ENCODE measurements at regions not wholly inside any gene's neighbourhood (a gene's known extent, or its start where the extent isn't known, plus 50 kb on each side); places are given as distances from the start of the nearest gene placed in this dataset.
"Not testable (repeated sequence)": the region's sequence is repeated elsewhere in the genome, so short reads cannot be mapped to it uniquely, and the experiment has no call there.

DNA sequence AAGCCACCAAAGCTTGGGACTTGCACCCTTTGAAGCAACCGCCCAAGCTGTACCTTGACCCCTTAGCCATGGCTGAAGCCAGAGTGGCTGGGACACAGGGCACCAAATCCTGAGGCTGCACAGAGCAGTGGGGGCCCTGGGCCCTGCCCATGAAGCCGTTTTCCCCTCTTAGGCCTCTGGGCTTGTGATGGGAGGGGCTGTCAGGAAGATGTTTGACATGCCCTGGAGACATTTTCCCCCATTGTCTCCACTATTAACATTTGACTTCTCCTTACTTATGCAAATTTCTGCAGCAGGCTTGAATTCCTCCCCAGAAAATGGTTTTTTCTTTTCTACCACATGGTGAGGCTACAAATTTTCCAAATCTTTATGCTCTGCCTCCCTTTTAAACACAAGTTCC is 522.2 kb downstream of the EDEM1 start:
- no peak for DNase-seq

DNA sequence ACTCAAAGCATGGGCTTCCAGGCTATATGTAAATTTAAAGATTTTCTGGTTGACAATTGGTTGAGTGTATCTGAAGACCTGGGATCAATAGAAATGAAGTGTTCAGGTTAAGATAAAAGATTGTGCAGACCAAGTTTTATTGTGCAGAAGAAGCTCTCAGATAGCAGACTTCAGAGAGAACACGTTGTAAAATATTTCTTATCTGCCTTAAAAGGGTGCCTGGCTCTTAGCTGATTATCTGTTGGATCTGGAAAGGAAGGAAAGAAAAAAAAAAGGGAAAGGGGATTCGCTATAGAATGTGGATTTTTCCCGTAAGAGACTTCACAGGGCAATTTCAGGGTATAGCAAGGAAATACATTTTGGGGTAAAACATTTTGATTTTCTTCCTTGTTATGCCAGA is 523.2 kb downstream of the EDEM1 start:
- DNase-seq = no peak

DNA sequence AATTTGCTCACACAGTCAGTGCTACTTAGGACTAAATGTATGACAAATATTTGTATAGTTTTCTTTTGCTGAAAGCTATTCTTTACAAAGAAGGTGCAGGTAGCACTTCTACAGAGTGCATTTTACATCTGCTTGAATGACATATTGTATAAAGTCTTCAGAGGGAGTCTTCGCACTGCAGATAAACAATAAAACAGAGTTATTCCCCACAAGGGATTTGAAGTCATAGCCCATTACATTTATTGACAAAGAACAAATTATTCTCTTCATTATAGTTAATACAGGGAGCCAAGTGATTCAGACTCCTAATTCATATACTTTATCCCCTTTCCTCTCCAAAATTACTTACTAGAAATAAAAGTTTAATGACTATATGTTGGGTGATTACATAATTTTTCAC is 529.7 kb downstream of the EDEM1 start:
- no peak for DNase-seq

DNA sequence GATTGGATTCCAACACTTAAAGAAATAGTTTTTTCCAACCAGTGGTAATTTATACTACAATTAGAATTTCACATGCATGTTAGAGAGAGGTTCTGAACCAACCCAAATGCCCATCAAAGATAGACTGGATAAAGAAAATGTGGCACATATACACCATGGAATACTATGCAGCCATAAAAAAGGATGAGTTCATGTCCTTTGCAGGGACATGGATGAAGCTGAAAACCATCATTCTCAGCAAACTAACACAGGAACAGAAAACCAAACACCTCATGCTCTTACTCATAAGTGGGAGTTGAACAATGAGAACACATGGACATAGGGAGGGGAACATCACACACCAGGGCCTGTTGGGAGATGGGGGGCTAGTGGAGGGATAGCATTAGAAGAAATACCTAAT is 532.2 kb downstream of the EDEM1 start:
- DNase-seq = not testable (repeated sequence)

DNA sequence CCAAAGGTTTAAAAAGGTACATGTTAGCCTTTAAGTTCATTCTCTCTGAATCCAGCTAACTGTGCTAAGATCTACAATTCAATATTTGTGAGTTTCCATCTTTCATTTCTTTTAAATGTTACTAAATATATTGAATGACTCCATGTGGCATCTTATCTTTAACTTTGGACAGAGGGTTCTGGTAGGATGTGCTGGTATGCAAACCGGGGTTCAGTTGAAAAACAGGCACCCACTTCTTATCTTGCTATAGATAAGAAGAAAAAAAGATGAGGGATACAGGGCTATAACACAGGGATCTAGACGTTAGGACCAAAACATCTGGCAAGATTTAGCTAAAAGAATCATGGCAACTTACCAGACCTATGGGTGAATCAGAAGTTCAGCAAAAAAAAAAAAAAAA is 538.3 kb downstream of the EDEM1 start:
- DNase-seq = no peak

DNA sequence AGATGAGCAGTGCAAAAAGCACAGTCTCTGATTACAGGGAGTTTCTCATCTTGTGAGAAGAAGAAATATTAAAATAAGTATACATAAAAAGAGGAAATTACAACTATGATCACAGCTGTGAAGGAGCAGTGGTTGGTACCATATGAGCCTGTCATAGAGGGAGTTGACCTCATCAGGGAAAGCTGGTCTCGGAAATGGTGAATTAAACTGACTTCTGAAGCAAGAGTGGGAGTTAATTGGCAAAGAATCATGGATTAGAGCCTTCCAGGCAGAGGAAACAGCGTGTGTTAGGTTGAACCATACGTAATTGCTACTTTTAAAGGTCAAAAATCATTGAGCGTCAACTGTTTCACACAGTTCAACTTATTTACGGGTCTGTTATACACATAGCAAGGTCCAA is 539.1 kb downstream of the EDEM1 start:
- DNase-seq = no peak

DNA sequence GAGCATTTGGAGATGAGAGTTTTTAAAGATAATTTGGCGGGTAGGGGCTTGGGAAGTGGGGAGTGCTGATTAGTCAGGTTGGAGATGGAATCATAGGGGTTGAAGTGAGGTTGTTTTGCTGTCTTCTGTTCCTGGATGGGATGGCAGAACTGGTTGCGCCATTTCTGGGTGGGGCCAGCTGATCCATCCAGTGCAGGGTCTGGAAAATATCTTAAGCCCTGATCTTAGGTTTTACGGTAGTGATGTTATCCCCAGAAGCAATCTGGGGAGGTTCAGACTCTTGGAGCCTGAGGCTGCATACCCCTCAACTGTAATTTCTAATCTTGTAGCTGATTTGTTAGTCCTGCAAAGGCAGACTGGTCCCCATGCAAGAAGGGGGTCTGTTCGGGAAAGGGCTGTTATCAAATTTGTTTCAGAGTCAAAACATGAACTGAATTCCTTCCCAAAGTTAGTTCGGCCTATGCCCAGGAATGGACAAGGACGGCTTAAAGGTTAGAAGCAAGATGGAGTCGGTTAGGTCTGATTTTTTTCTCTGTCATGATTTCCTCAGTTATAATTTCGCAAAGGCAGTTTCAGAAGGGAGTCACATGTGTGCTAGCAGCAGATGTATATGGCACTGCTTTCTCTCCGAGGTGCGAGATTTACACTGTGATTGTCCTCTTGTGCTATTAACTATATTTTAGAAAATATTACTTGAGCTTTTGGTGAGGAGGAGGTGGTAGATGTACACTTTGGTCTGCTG is 540.4 kb downstream of the EDEM1 start:
- DNase-seq = no peak

DNA sequence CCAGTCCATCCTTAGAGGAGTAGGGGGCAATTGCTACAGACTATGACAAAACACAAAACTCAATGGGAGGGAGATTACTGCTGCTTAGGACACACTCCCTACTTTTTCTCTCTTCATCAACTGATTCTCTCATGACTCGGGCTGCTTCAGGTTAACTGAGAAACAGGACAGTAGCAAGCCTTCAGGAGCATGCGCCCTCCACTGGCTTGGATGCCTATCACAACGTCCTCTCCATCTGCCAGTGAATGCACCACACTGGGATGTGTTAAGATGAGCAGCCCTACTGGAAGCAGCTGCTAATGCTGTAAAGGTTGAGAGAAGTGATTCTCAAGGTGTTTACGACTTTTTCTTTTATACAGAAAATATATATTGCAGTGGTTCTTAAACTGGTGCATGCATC is 542.3 kb downstream of the EDEM1 start:
- DNase-seq = no peak

DNA sequence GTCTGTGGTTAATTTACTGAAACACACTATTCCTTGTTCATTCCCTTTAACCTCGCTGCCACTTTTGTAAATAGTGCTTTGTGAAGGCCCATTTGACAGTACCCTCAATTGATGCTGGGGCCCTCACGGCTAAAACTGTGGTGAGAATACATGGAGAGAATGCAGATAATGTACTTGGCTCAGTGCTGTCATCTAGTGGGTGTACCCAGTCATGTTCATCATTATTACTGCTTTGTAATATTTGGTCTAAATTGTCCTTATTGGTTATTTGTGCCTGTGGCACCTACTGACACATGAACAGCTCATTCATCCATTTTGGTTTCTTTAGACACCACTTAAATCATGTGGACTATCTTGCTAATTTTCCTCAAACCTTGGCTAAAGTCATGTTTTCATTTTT is 543.6 kb downstream of the EDEM1 start:
- no peak for DNase-seq

DNA sequence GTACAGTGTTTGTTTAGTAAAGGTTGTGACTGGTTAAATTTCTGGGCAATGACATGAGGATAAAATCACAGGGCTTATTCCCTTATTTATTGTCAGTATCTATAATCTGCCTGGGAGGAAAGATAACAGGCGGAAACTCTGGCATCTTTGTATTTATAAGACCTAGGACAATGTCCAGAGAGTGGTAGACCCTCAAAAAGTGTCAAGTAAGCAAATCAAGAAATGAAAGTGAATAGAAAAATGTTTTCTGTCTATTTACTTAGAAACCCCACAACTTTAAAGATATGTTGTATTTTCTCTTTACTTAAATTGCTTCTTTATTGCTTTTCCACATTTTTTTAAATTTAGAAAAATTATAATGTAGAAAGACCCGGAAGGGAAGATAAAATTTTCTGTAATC is 544.6 kb downstream of the EDEM1 start:
- DNase-seq = no peak

DNA sequence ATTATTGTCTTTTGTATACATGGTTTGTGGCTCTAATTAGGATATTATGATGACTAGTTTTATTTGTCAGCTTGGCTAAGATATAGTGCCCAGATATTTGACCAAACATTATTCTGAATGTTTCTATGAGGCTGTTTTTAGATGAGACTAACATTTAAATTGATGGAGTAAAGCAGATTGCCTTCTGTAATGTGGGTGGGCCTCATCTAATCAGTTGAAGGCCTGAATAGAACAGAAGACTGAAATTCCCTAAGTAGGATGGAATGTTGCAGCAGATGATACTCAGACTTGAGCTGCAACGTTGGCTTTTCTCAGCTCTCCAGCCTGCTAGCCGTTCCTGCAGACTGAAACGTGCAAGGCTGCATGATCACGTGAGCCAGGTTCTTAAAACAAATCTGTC is 546.5 kb downstream of the EDEM1 start:
- DNase-seq = no peak

DNA sequence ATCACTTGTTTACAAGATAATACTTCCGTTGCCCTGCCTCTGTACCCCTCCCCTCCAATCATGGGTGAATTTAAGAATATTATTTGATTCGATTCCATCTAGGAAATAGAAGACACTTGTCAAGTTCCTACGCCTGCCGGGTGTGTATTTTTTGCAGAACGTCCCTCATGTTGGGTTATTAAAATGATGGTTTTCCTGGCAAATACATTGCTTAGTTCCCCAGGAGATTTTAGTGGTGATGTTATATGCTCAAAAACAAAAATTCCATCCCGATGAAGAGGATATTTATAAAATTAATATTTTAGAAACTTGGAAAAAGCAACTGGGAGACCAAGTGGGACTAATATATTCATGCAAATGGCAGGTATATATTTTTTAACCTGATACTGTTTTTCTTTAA is 548.4 kb downstream of the EDEM1 start:
- no peak for DNase-seq

DNA sequence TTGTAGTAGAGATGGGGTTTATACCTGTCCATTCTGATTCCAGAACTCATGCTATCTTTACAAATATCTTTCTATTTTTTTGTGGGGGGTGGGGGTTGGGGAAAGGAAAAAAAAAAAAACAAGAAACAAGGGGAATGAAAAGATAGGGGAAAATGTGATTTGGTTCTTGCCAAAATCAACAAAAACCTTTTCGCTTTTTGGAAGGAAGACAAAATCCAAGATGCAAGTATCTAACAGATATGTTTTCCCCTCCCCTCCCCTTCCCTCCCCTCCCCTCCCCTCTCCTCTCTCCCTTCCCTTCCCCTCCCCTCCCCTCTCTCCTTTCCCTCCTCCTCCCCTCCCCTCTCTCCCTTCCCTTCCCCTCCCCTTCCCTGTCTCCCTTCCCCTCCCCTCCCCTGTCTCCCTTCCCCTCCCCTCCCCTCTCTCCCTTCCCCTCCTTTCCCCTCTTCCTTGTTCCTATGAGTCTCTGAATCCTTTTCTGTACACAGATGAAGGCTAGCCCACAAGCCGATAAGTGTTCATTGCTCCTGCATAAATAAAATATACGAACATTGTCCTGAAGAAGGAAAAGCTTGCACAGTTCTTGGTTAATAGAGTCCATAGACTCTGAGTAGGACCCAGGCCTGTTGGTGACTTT is 551.9 kb downstream of the EDEM1 start:
- DNase-seq = no peak

DNA sequence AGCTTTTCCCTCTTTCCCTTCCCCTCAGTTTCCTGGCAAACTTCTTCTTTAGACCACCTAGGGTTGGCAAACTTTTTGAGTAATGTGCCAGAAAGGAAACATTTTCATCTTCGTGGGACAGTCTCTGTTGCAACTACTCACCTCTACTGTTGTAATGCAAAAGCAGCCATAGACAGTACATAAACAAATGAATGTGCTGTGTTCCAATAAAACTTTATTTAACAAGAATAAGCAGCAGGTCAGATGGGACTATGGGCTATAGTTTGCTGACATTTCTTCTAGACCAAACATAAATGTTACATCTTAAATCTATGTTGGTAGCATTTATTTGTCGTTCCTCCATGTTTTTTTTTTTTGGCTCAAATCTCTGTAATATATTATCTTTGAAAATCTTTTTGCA is 552.4 kb downstream of the EDEM1 start:
- DNase-seq = no peak

DNA sequence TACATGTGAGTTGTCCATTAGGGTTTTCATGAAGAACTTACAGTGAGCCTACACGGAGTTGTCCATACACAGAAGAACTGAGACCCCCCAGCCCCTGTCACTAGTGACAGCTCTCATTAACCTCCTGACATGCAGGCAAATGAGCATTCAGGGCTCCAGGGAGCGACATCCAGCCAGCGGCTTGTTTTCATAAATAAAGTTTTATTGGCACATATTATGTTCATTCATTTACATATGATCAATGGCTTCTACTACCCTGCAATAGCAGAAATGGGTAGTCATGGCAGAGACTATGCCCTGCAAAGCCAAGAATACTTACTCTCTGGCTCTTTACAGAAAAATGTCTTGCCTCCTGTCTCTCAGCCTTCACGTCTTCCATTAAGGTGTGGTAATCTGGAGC is 553.5 kb downstream of the EDEM1 start:
- no peak for DNase-seq

DNA sequence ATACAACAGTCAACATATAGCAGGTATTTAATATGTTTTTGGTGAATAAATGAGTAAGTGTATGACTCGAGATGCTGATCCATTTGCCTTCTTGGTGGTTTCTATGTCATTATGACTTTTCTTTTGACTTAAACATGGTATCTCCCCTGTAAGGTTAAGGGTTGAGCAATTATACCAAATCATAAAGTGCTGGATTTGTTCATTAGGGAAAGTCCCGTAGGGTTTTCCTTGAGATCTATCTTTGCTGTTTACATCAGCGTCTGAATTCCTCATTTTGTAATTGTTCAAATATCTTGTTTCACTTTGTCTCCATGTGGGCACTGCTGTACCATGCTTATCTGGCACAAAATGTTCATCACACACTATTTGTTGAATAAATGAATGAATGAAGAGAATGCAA is 562.6 kb downstream of the EDEM1 start:
- no peak for DNase-seq

DNA sequence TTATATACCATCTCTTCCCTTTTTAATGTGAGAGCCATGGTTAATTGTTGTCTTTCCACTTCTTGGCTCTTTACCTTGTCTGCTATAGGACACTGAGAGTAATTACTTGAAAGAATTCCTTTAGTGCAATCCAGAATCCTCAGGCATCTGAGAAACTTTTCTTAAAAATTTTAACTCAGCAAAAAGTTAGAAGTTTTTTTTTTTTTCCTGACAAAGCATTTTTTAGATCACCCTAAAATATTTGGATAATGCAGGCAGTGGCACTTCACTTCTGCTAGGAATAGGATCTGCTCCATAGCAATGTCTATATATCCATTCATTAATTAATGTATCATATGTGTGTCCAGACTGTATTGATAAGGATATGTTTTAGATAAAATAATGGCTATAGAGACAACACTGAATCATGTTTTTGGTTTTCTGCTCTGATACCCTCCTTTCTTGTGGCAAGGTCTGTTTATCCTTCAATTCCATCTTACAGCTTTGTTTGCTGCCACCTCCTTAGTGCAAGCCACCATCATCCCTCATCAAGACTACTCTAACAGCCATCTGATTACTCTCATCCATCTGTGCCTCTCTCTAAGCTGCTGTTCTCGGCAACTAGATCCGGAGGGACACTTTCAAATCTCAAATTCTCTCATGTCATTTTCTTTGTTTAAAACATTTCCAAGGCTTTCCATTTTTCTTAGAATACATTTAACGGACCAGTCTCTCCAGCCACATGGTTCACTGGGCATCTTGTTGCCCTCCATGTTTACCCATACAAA is 563.5 kb downstream of the EDEM1 start:
- DNase-seq = no peak

DNA sequence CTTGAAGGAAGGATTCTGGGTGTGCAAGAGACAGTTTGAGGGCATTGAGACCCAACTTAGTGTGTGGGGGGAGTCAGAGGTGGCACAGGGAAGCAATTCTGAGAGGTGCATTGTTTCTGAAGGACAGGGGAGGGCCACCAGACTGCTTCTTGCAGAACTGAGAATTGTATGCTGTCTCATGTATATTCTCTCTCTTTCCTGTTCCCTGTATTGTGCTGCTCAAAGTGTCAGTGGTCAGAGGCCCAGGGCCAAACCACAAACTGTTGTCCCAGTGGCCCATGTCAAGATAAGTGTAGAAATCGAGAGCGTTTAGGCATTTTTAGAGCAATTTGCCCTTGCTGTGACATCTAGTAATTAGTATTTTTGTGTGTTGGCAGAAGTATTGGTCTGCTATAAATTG is 567.1 kb downstream of the EDEM1 start:
- no peak for DNase-seq

DNA sequence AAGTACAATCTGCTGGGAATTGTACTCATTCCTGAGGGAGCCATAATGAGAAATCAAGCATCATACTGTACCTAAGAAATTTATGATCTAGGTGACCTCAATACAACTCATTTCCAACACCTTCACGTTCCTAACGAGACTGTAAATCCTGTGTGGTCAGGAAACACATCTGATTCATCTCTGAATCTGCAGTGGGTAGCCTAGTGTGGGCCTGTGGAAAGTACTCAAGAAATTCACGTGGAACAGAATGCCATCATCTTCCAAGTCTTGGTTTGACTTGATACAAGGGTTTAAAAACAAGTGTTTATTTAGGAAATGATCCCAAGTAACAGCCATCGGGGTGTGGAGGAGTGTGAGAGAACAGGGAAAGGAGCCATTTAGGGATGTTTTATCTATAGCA is 568.9 kb downstream of the EDEM1 start:
- DNase-seq = no peak

DNA sequence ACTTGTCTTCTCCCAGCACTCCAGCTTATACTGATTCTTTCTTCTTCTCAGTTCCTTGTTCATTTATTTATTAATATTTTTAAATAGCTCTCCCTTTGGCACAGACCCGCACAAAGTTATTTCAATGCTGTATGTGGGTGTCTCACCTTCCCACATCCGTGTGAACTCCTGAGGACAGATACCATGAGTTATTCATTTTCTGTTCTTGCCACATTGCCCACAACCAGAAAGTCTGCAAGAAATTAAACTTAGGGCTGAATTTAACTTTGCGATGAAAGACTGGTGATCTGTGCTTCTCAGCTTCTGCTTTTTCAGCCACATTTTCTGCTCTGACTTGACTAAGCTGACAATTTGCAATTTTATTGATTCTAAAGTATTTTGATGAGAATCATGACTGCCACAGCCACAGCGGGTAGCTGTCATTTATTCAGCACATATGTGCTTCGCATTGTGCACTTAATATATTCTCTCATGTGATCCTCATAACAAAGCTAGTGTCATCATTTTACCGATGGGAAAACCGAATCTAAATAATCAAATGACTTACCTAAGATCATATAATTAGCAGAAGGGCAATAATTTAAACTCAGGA is 569.8 kb downstream of the EDEM1 start:
- no peak for DNase-seq

DNA sequence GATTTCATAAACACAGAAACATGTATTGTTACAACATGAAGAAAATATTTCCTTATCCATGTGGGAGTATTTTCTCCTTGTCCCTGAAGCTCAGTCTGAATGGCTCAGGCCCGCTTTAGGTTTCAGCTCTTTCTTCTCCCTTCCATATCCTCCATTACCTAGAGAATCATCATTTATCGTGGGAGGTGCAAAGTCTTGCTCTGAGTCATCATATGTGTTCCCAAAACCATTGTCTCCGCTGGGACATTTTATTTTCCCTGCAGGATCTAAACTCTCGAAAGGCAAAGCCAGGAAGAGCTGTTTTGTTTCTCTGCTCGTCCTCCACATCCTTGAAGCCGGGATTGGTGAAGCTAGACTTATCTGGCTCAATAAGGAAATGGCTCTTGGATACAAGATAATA is 571.2 kb downstream of the EDEM1 start:
- DNase-seq = no peak

DNA sequence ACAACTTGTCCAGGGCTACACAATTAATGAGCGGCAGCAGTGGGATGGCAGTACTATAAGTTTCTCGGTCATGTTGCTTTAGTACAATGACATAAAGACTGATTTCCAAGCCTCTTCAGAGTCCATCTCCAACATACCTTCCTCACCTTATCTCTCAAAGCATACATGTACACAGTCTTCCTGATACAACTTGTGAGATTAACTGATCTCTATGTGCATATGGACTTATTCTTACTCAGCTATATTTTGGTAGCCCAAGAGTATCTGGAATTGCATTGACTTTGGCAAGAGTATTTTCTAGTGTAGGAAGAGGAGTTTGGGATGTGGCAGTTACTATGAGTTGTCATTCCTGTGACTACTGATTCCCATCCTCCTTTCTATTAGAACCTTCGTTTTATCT is 575.0 kb downstream of the EDEM1 start:
- no peak for DNase-seq

DNA sequence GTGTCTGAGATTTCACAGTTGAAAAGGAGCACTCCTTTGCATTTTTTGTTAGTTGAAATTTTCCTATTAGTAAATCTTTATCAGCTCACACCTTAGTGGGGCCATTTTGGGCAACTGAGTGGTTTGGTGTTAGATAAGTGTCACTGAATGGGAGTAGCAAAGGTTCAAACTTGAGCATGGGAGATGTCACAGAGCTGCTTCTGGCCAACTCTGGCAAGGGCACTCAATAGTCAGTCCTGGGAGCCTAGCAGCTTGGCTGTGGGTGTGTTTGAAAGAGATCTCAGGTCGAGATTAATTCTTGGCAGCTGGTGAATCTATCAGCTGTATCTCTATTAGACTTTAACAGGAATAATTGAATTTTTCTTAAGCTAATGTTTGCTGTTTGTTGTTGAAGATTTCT is 579.3 kb downstream of the EDEM1 start:
- DNase-seq = no peak

DNA sequence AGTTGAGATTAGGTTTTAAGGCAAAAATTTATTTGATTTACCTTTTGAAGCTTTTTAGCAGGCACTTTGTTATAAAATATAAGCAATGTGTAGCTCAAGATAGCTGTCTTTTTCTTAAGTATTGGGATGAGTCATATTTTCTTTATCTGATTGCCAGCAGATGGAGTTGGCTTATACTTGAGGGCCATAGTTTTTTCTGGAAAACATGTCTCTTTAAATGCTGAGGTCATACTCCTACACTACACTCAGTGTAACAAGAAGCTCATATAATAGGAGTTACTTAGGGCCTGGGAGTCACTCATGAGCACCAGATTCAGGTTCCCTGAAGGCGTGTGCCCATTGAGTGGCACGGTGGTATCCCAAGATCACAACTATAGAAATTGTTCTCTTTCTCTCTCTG is 579.8 kb downstream of the EDEM1 start:
- no peak for DNase-seq
